ENCODE measurements at regions not wholly inside any gene's neighbourhood (a gene's known extent, or its start where the extent isn't known, plus 50 kb on each side); places are given as distances from the start of the nearest gene placed in this dataset.

- H3K4me3 ChIP-seq (ENCODE audit: low read length): no peak overlapping the region
These were observed 194.0 kb downstream of the CASP12 start for GRCh38 chr11:104704146-104704830.

GRCh38 chr11:104700609-104701008 is 197.7 kb downstream of the CASP12 start:
- H3K4me3 ChIP-seq (ENCODE audit: low read length): no peak overlapping the region
- H3K27ac ChIP-seq (ENCODE audit: low read depth, low read length): no peak overlapping the region
- H3K9me3 ChIP-seq (ENCODE audit: insufficient read depth, low read depth, low read length): no peaks in the 10 kb centered on the region
- H3K36me3 ChIP-seq (ENCODE audit: insufficient read depth, low read length): no peaks in the 10 kb centered on the region
- H3K9ac ChIP-seq (ENCODE audit: low read depth, low read length): no peak overlapping the region
- 0 out of 2 replicates have a peak, but pooled peaks cover 12% of the 10 kb centered on the region for H3K4me1 ChIP-seq (ENCODE audit: insufficient read depth, low read length)
- H3K27me3 ChIP-seq (ENCODE audit: insufficient read depth, low read length): no peaks in the 10 kb centered on the region

More at GRCh38 chr11:104704146-104704830, 194.0 kb downstream of the CASP12 start:
- H3K9ac ChIP-seq (ENCODE audit: low read depth, low read length): no peak overlapping the region
- H3K4me1 ChIP-seq (ENCODE audit: insufficient read depth, low read length): peaks cover 15% of the 10 kb centered on the region
- no peaks in the 10 kb centered on the region for H3K27me3 ChIP-seq (ENCODE audit: insufficient read depth, low read length)
- no peaks in the 10 kb centered on the region for H3K36me3 ChIP-seq (ENCODE audit: insufficient read depth, low read length)
- WGBS: 75% methylated on average over 1 of the region's 2 CpGs
- H3K27ac ChIP-seq (ENCODE audit: low read depth, low read length): no peak overlapping the region
- no peaks in the 10 kb centered on the region for H3K9me3 ChIP-seq (ENCODE audit: insufficient read depth, low read depth, low read length)

- no peak overlapping the region for H3K9ac ChIP-seq (ENCODE audit: low read depth, low read length)
- 0 out of 2 replicates have a peak, but pooled peaks cover 7% of the 10 kb centered on the region for H3K4me1 ChIP-seq (ENCODE audit: insufficient read depth, low read length)
- no peaks in the 10 kb centered on the region for H3K36me3 ChIP-seq (ENCODE audit: insufficient read depth, low read length)
- no peaks in the 10 kb centered on the region for H3K9me3 ChIP-seq (ENCODE audit: insufficient read depth, low read depth, low read length)
- no peaks in the 10 kb centered on the region for H3K27me3 ChIP-seq (ENCODE audit: insufficient read depth, low read length)
- no peak overlapping the region for H3K4me3 ChIP-seq (ENCODE audit: low read length)
- no peak overlapping the region for H3K27ac ChIP-seq (ENCODE audit: low read depth, low read length)
These were observed 198.3 kb downstream of the CASP12 start for GRCh38 chr11:104699981-104700380.

- Histone ChIP-seq H3K9me3 (ENCODE audit: insufficient read depth, low read depth, low read length) (no peaks in the 10 kb centered on the region), H3K36me3 (ENCODE audit: insufficient read depth, low read length) (no peaks in the 10 kb centered on the region), H3K4me3 (ENCODE audit: low read length) (no peak overlapping the region), H3K4me1 (ENCODE audit: insufficient read depth, low read length) (no peaks in the 10 kb centered on the region), H3K27ac (ENCODE audit: low read depth, low read length) (no peak overlapping the region), H3K9ac (ENCODE audit: low read depth, low read length) (no peak overlapping the region), H3K27me3 (ENCODE audit: insufficient read depth, low read length) (no peaks in the 10 kb centered on the region)
These were observed 203.2 kb downstream of the CASP12 start for GRCh38 chr11:104695065-104695463.

GRCh38 chr11:104694259-104695064 is 203.8 kb downstream of the CASP12 start:
- no peak overlapping the region for H3K27ac ChIP-seq (ENCODE audit: low read depth, low read length)
- WGBS: 93% methylated on average over 7 of the region's 7 CpGs
- H3K9me3 ChIP-seq (ENCODE audit: insufficient read depth, low read depth, low read length): no peaks in the 10 kb centered on the region

GRCh38 chr11:104692751-104693150 is 205.5 kb downstream of the CASP12 start:
- H3K4me3 ChIP-seq (ENCODE audit: low read length): no peak overlapping the region
- H3K27ac ChIP-seq (ENCODE audit: low read depth, low read length): no peak overlapping the region
- H3K9ac ChIP-seq (ENCODE audit: low read depth, low read length): no peak overlapping the region
- H3K27me3 ChIP-seq (ENCODE audit: insufficient read depth, low read length): no peaks in the 10 kb centered on the region
- H3K9me3 ChIP-seq (ENCODE audit: insufficient read depth, low read depth, low read length): no peaks in the 10 kb centered on the region
- H3K4me1 ChIP-seq (ENCODE audit: insufficient read depth, low read length): peaks cover 8% of the 10 kb centered on the region
- no peaks in the 10 kb centered on the region for H3K36me3 ChIP-seq (ENCODE audit: insufficient read depth, low read length)
- no CpG with 5 or more reads among the region's 1 CpG for WGBS

More at GRCh38 chr11:104694259-104695064, 203.8 kb downstream of the CASP12 start:
- Histone ChIP-seq H3K9ac (ENCODE audit: low read depth, low read length) (no peak overlapping the region), H3K4me3 (ENCODE audit: low read length) (no peak overlapping the region), H3K4me1 (ENCODE audit: insufficient read depth, low read length) (no peaks in the 10 kb centered on the region), H3K27me3 (ENCODE audit: insufficient read depth, low read length) (no peaks in the 10 kb centered on the region), H3K36me3 (ENCODE audit: insufficient read depth, low read length) (no peaks in the 10 kb centered on the region)

- H3K27me3 ChIP-seq (ENCODE audit: insufficient read depth, low read length): no peaks in the 10 kb centered on the region
- no peak overlapping the region for H3K27ac ChIP-seq (ENCODE audit: low read depth, low read length)
- peaks cover 21% of the 10 kb centered on the region for H3K4me1 ChIP-seq (ENCODE audit: insufficient read depth, low read length)
- H3K36me3 ChIP-seq (ENCODE audit: insufficient read depth, low read length): no peaks in the 10 kb centered on the region
- H3K9me3 ChIP-seq (ENCODE audit: insufficient read depth, low read depth, low read length): no peaks in the 10 kb centered on the region
- no peak overlapping the region for H3K4me3 ChIP-seq (ENCODE audit: low read length)
- no peak overlapping the region for H3K9ac ChIP-seq (ENCODE audit: low read depth, low read length)
- WGBS: 98% methylated on average over 2 of the region's 2 CpGs
These were observed 207.1 kb downstream of the CASP12 start for GRCh38 chr11:104691129-104691528.

GRCh38 chr11:104690241-104690640 is 208.0 kb downstream of the CASP12 start:
- no peak overlapping the region for H3K27ac ChIP-seq (ENCODE audit: low read depth, low read length)
- H3K36me3 ChIP-seq (ENCODE audit: insufficient read depth, low read length): no peaks in the 10 kb centered on the region
- no peaks in the 10 kb centered on the region for H3K27me3 ChIP-seq (ENCODE audit: insufficient read depth, low read length)
- 100% methylated on average over 1 of the region's 2 CpGs for WGBS
- no peaks in the 10 kb centered on the region for H3K9me3 ChIP-seq (ENCODE audit: insufficient read depth, low read depth, low read length)
- no peak overlapping the region for H3K4me3 ChIP-seq (ENCODE audit: low read length)
- no peak overlapping the region for H3K9ac ChIP-seq (ENCODE audit: low read depth, low read length)
- H3K4me1 ChIP-seq (ENCODE audit: insufficient read depth, low read length): peaks cover 21% of the 10 kb centered on the region

GRCh38 chr11:104688731-104689130 is 209.5 kb downstream of the CASP12 start:
- Histone ChIP-seq H3K9me3 (ENCODE audit: insufficient read depth, low read depth, low read length) (no peaks in the 10 kb centered on the region), H3K4me1 (ENCODE audit: insufficient read depth, low read length) (peaks cover 21% of the 10 kb centered on the region), H3K4me3 (ENCODE audit: low read length) (no peak overlapping the region), H3K27ac (ENCODE audit: low read depth, low read length) (no peak overlapping the region), H3K36me3 (ENCODE audit: insufficient read depth, low read length) (no peaks in the 10 kb centered on the region), H3K27me3 (ENCODE audit: insufficient read depth, low read length) (no peaks in the 10 kb centered on the region), H3K9ac (ENCODE audit: low read depth, low read length) (no peak overlapping the region)
- 97% methylated on average over 3 of the region's 4 CpGs for WGBS

GRCh38 chr11:104682206-104682605 is 216.1 kb downstream of the CASP12 start:
- no CpG with 5 or more reads among the region's 1 CpG for WGBS
- no peaks in the 10 kb centered on the region for H3K9me3 ChIP-seq (ENCODE audit: insufficient read depth, low read depth, low read length)
- no peak overlapping the region for H3K9ac ChIP-seq (ENCODE audit: low read depth, low read length)
- H3K4me1 ChIP-seq (ENCODE audit: insufficient read depth, low read length): peaks cover 34% of the 10 kb centered on the region
- H3K27ac ChIP-seq (ENCODE audit: low read depth, low read length): no peak overlapping the region
- no peaks in the 10 kb centered on the region for H3K36me3 ChIP-seq (ENCODE audit: insufficient read depth, low read length)
- no peak overlapping the region for H3K4me3 ChIP-seq (ENCODE audit: low read length)
- no peaks in the 10 kb centered on the region for H3K27me3 ChIP-seq (ENCODE audit: insufficient read depth, low read length)

GRCh38 chr11:104679258-104679657 is 219.0 kb downstream of the CASP12 start:
- H3K27ac ChIP-seq (ENCODE audit: low read depth, low read length): no peak overlapping the region
- no peak overlapping the region for H3K9ac ChIP-seq (ENCODE audit: low read depth, low read length)

More at GRCh38 chr11:104679258-104679657, 219.0 kb downstream of the CASP12 start:
- Histone ChIP-seq H3K4me3 (ENCODE audit: low read length) (no peak overlapping the region), H3K36me3 (ENCODE audit: insufficient read depth, low read length) (no peaks in the 10 kb centered on the region), H3K4me1 (ENCODE audit: insufficient read depth, low read length) (peaks cover 26% of the 10 kb centered on the region), H3K27me3 (ENCODE audit: insufficient read depth, low read length) (no peaks in the 10 kb centered on the region), H3K9me3 (ENCODE audit: insufficient read depth, low read depth, low read length) (no peaks in the 10 kb centered on the region)
- no CpG with 5 or more reads among the region's 2 CpGs for WGBS

Measured in HUES64 (cell line).